Small intestine (tissue), 7 donors: ENCODE measurements at regions not wholly inside any gene's neighbourhood (a gene's known extent, or its start where the extent isn't known, plus 50 kb on each side); places are given as distances from the start of the nearest gene placed in this dataset.
"Not testable (repeated sequence)": the region's sequence is repeated elsewhere in the genome, so short reads cannot be mapped to it uniquely, and the experiment has no call there.

Experiments used
- DNase-seq, 2 donors: peaks; one replicate each; pipeline versions ENCODE4 v3.0.0 to v3.0.0-alpha.2; 2013
- FAIRE-seq: peaks from 2 replicates; lab custom pipeline; 2012; peaks lifted over from hg19 to GRCh38; lab: Jason Lieb, UNC
- H3K27ac ChIP-seq, 3 donors: one replicate each; pipeline ENCODE4 v1.5.1; 2013; ENCODE audit warnings: low read length in 2 of 3, mild to moderate bottlenecking in 2 of 3, control low read depth in 1 of 3, inconsistent platforms in 1 of 3, low read depth in 1 of 3, moderate library complexity in 1 of 3
- H3K27me3 ChIP-seq, 3 donors: one replicate each; pipeline ENCODE4 v1.6.1; 2013; ENCODE audit warnings: low read length in 3 of 3, inconsistent platforms in 1 of 3; ENCODE audit not compliant: control insufficient read depth in 3 of 3, insufficient read depth in 3 of 3
- H3K36me3 ChIP-seq, 3 donors: one replicate each; pipeline ENCODE4 v1.6.1; 2013; ENCODE audit warnings: low read length in 3 of 3, inconsistent platforms in 1 of 3, low read depth in 1 of 3, mild to moderate bottlenecking in 1 of 3, moderate library complexity in 1 of 3; ENCODE audit not compliant: control insufficient read depth in 3 of 3, insufficient read depth in 2 of 3
- H3K4me1 ChIP-seq, 3 donors: one replicate each; pipeline ENCODE4 v1.6.1; 2013; ENCODE audit warnings: low read length in 2 of 3, inconsistent platforms in 1 of 3, low read depth in 1 of 3, mild to moderate bottlenecking in 1 of 3, moderate library complexity in 1 of 3; ENCODE audit not compliant: control insufficient read depth in 3 of 3, insufficient read depth in 2 of 3
- H3K4me3 ChIP-seq, 3 donors: one replicate each; pipeline ENCODE4 v1.5.1; 2013; ENCODE audit warnings: low read length in 3 of 3, control low read depth in 1 of 3, inconsistent platforms in 1 of 3, low read depth in 1 of 3, mild to moderate bottlenecking in 1 of 3, moderate library complexity in 1 of 3
- H3K9me3 ChIP-seq, 2 donors: one replicate each; pipeline ENCODE4 v1.6.1; 2013; ENCODE audit warnings: low read depth in 1 of 2, low read length in 1 of 2; ENCODE audit not compliant: control insufficient read depth in 2 of 2, insufficient read depth in 1 of 2
- WGBS, 3 donors: extraction: QIAGEN DNeasy Blood & Tissue Kit; methylation state at CpG; one replicate each; pipeline ENCODE4 v1.1.7; 2013; 5-methylcytosine and 5-hydroxymethylcytosine counted together
- donor health status: healthy with polysubstance abuse.
- donor health status: control.
- donor health status: control.
- donor health status: Bipolar disorder and iron deficiency.
- donor health status: healthy.

GRCh38 chr19:27822336-27822735, 1390.6 kb downstream of the UQCRFS1 start:
- FAIRE-seq: no peak
- WGBS, 3 donors: 42 to 73% (median 51%) methylated on average over 2 of the region's 2 CpGs
- H3K9me3 ChIP-seq: peaks cover 0 to 11% of the 10 kb centered on the region in 2 donors
- H3K27me3 ChIP-seq: no peaks in the 10 kb centered on the region
- H3K27ac ChIP-seq: no peak overlapping the region
- DNase-seq: no peak
- H3K4me1 ChIP-seq: no peaks in the 10 kb centered on the region
- H3K4me3 ChIP-seq: no peak overlapping the region
- H3K36me3 ChIP-seq: no peaks in the 10 kb centered on the region

- no peak overlapping the region for H3K4me3 ChIP-seq
- no peaks in the 10 kb centered on the region for H3K4me1 ChIP-seq
- DNase-seq: no peak
- no peak for FAIRE-seq
- no peaks in the 10 kb centered on the region for H3K27me3 ChIP-seq
- H3K27ac ChIP-seq: no peak overlapping the region
- H3K36me3 ChIP-seq: no peaks in the 10 kb centered on the region
- H3K9me3 ChIP-seq: peaks cover 0 to 11% of the 10 kb centered on the region in 2 donors
Observed at GRCh38 chr19:27821418-27822018, 1391.4 kb downstream of the UQCRFS1 start.

GRCh38 chr19:27815985-27816384, 1397.0 kb downstream of the UQCRFS1 start:
- FAIRE-seq (no peak), DNase-seq (no peak)
- no peaks in the 10 kb centered on the region for H3K36me3 ChIP-seq
- no peaks in the 10 kb centered on the region for H3K4me1 ChIP-seq
- 78 to 82% (median 81%) methylated on average over 1 of the region's 1 CpG for WGBS, 3 donors
- H3K27me3 ChIP-seq: no peaks in the 10 kb centered on the region
- H3K27ac ChIP-seq: no peak overlapping the region
- peaks cover 0 to 8% of the 10 kb centered on the region in 2 donors for H3K9me3 ChIP-seq
- no peak overlapping the region for H3K4me3 ChIP-seq

GRCh38 chr19:27814834-27815233, 1398.1 kb downstream of the UQCRFS1 start:
- DNase-seq, FAIRE-seq, H3K27ac ChIP-seq, H3K36me3 ChIP-seq, H3K27me3 ChIP-seq, H3K4me3 ChIP-seq, H3K4me1 ChIP-seq: not testable (repeated sequence)
- WGBS, 3 donors: 74 to 90% (median 83%) methylated on average over 4 of the region's 4 CpGs
- peaks cover 0 to 11% of the 10 kb centered on the region in 2 donors for H3K9me3 ChIP-seq

- not testable (repeated sequence) for H3K4me1 ChIP-seq, H3K36me3 ChIP-seq, DNase-seq, H3K27me3 ChIP-seq, FAIRE-seq, H3K27ac ChIP-seq, H3K4me3 ChIP-seq
- H3K9me3 ChIP-seq: peaks cover 0 to 11% of the 10 kb centered on the region in 2 donors
- 82 to 96% (median 87%) methylated on average over 3 of the region's 3 CpGs for WGBS, 3 donors
Observed at GRCh38 chr19:27814274-27814673, 1398.7 kb downstream of the UQCRFS1 start.

GRCh38 chr19:27806471-27807070, 1406.4 kb downstream of the UQCRFS1 start:
- no peak for FAIRE-seq
- DNase-seq: no peak
- WGBS, 3 donors: 91 to 99% (median 96%) methylated on average over 17 of the region's 17 CpGs
- peaks cover 0 to 6% (median 5%) of the 10 kb centered on the region in 3 donors for H3K36me3 ChIP-seq
- no peak overlapping the region for H3K4me3 ChIP-seq
- no peaks in the 10 kb centered on the region for H3K27me3 ChIP-seq
- H3K27ac ChIP-seq: no peak overlapping the region
- peaks cover 0 to 31% of the 10 kb centered on the region in 2 donors for H3K9me3 ChIP-seq
- no peaks in the 10 kb centered on the region for H3K4me1 ChIP-seq

GRCh38 chr19:27805848-27806247, 1407.1 kb downstream of the UQCRFS1 start:
- DNase-seq: no peak
- Histone ChIP-seq H3K36me3 (peaks cover 0 to 6% (median 5%) of the 10 kb centered on the region in 3 donors), H3K4me3 (no peak overlapping the region), H3K27me3 (no peaks in the 10 kb centered on the region), H3K27ac (no peak overlapping the region), H3K9me3 (peaks cover 0 to 31% of the 10 kb centered on the region in 2 donors), H3K4me1 (no peaks in the 10 kb centered on the region)
- 93 to 99% (median 99%) methylated on average over 19 of the region's 19 CpGs for WGBS, 3 donors
- no peak for FAIRE-seq

GRCh38 chr19:27802293-27802692, 1410.7 kb downstream of the UQCRFS1 start:
- not testable (repeated sequence) for DNase-seq, H3K36me3 ChIP-seq, H3K27ac ChIP-seq, H3K27me3 ChIP-seq, H3K4me3 ChIP-seq, FAIRE-seq, H3K4me1 ChIP-seq
- peaks cover 0 to 28% of the 10 kb centered on the region in 2 donors for H3K9me3 ChIP-seq
- WGBS, 3 donors: 59 to 82% (median 76%) methylated on average over 15 of the region's 15 CpGs
